GM06990 (cell line): ENCODE measurements at regions not wholly inside any gene's neighbourhood (a gene's known extent, or its start where the extent isn't known, plus 50 kb on each side); places are given as distances from the start of the nearest gene placed in this dataset.

ENCODE experiments used
- DNase-seq: peaks from one replicate; pipeline ENCODE4 v3.0.0-alpha.2; 2011; ENCODE audit not compliant: insufficient read length; ENCODE audit errors: extremely low read depth
- H3K27me3 ChIP-seq: replicated peaks from 2 replicates; pipeline ENCODE4 v1.6.0; 2011; ENCODE audit warnings: low read length; ENCODE audit not compliant: control insufficient read depth, insufficient read depth
- H3K36me3 ChIP-seq: 2 replicates; pipeline ENCODE4 v1.5.1; 2011; ENCODE audit warnings: low read length; ENCODE audit not compliant: control insufficient read depth, insufficient read depth
- H3K4me3 ChIP-seq: replicated peaks from 2 replicates; pipeline ENCODE4 v1.5.1; 2011; ENCODE audit warnings: low read depth, mild to moderate bottlenecking, control low read depth, low read length
- TF ChIP-seq, protein P1 (sequence below): IDR thresholded peaks from 2 replicates; pipeline ENCODE4 v1.5.1; 2011; ENCODE audit warnings: low read length, control low read depth, mild to moderate bottlenecking, inconsistent platforms; ENCODE audit not compliant: insufficient read depth, poor library complexity, severe bottlenecking

DNA sequence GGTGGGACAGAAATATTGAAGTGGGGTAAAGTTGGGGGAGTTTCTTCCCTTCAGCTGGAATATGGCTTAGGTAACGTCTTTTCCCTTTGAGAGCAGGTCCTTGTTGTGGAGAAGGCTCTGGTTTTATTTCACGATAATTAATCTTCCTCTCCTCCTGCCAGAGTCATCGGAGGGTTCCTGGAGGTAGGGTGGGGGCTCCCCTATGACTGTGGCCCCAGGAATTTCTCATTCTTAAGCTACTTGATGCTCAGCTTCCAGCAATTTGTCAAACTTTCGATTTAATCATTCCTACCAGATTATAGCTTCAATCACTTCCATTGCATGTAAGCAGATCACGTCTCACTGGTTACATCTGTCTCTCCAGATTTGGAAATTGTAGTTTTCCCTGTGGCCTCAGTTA is 242.8 kb upstream of the PLET1 start:
- H3K4me3 ChIP-seq, result no peak overlapping the region
- H3K36me3 ChIP-seq, result no peaks in the 10 kb centered on the region
- TF ChIP-seq, protein P1, sequence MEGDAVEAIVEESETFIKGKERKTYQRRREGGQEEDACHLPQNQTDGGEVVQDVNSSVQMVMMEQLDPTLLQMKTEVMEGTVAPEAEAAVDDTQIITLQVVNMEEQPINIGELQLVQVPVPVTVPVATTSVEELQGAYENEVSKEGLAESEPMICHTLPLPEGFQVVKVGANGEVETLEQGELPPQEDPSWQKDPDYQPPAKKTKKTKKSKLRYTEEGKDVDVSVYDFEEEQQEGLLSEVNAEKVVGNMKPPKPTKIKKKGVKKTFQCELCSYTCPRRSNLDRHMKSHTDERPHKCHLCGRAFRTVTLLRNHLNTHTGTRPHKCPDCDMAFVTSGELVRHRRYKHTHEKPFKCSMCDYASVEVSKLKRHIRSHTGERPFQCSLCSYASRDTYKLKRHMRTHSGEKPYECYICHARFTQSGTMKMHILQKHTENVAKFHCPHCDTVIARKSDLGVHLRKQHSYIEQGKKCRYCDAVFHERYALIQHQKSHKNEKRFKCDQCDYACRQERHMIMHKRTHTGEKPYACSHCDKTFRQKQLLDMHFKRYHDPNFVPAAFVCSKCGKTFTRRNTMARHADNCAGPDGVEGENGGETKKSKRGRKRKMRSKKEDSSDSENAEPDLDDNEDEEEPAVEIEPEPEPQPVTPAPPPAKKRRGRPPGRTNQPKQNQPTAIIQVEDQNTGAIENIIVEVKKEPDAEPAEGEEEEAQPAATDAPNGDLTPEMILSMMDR, result no peak
- DNase-seq, result no peak
- H3K27me3 ChIP-seq, result no peaks in the 10 kb centered on the region

DNA sequence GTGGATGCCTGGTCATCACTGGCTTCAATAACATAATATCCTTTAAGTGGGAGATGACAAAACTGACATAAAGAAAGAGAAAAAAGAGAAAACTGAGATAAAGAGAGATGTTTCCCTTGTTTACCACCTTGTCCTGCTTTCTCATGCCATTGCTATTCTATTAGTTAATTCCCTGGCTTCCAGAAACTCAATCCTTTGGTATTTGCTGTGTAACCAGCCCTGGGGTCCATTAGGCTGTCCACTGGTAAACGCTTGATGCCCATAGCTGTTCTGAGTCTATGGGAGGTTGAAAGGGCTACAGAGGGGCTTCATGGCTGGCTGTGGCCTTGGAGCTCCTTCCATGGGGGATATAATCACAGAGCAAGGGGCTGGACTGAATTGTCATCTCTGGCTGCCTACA is 243.4 kb upstream of the PLET1 start:
- Histone ChIP-seq H3K4me3 (no peak overlapping the region), H3K27me3 (no peaks in the 10 kb centered on the region; the same call in 1 of the 2 replicates), H3K36me3 (no peaks in the 10 kb centered on the region)
- DNase-seq, result no peak
- TF ChIP-seq, protein P1, result no peak

DNA sequence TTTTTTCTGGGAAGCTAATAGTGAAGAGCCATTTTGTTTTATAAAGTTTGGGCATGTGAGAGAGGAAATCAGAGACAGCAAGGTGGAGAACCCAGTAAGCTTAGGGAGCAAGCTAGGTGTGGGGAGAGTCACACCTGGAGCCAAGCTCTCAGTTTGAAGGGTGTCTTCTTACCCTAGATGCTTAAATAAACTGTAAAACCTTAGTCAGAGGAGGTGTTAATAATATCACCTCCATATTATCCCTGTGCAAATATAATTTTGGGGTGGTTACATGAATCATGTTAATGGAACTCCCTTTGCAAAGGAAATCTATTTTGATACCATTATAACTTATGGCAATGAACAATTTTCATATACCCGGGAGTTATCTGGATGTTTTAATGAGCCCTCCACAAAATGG is 246.2 kb upstream of the PLET1 start:
- DNase-seq, result no peak
- H3K4me3 ChIP-seq, result no peak overlapping the region

GRCh38 chr11:112507281-112507680 is 246.6 kb upstream of the PLET1 start:
- TF ChIP-seq, protein P1, result no peak
- no peaks in the 10 kb centered on the region; the same call in 1 of the 2 replicates for H3K27me3 ChIP-seq
- no peaks in the 10 kb centered on the region for H3K36me3 ChIP-seq
- no peak for DNase-seq
- H3K4me3 ChIP-seq, result no peak overlapping the region

More for the DNA sequence above, 246.2 kb upstream of the PLET1 start:
- Histone ChIP-seq H3K36me3 (no peaks in the 10 kb centered on the region), H3K27me3 (no peaks in the 10 kb centered on the region; the same call in 1 of the 2 replicates)
- TF ChIP-seq, protein P1, result no peak

DNA sequence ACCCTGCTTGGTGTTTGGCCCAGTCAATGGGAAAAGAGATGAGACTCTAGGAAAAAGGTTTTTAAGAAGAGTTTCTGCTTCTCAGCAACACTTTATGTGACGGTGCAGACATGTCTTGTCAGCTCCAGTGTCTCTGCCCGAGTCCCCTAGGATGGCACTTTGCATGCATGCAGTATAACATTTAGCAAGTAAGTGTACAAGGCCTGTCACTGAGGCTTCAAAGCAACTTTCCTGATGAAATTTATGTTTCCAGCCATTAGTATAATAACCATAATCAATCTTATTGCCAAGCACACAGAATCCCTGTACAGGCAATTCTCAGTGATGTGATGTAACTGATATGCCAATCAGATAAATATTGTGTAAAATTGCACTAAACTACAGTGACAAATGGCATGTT is 248.1 kb upstream of the PLET1 start:
- Histone ChIP-seq H3K36me3 (no peaks in the 10 kb centered on the region), H3K4me3 (no peak overlapping the region)
- TF ChIP-seq, protein P1, result no peak

DNA sequence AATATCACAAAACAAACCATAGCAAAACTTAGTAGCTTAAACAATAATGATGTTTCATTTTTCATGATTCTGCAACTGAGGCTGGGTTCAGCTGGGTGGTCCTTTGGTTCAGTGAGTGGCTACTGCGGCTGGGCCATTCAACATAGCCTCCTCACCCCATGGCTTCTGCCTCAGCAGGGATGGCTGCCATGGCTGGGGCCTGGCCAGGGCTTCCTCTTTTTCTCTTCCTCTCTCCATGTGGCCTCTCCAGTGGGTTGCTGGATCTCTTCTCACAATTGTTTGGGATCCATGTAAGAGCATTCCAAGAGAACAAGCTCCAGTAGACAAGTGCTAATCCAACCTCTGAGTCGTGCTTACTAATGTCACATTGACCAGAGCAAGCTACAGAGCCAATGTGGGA is 248.6 kb upstream of the PLET1 start:
- no peaks in the 10 kb centered on the region for H3K36me3 ChIP-seq
- DNase-seq, result no peak
- TF ChIP-seq, protein P1, result no peak
- no peak overlapping the region for H3K4me3 ChIP-seq
- H3K27me3 ChIP-seq, result no peaks in the 10 kb centered on the region; the same call in 1 of the 2 replicates

More for the DNA sequence above, 248.1 kb upstream of the PLET1 start:
- DNase-seq, result no peak
- H3K27me3 ChIP-seq, result no peaks in the 10 kb centered on the region; the same call in 1 of the 2 replicates
